ENCODE measurements at regions not wholly inside any gene's neighbourhood (a gene's known extent, or its start where the extent isn't known, plus 50 kb on each side); places are given as distances from the start of the nearest gene placed in this dataset.

- TF ChIP-seq CTCF (IDR thresholded peaks at IDR 0.05) (no peak), POLR2A (IDR thresholded peaks at IDR 0.05) (no peak)
Measured at GRCh38 chr10:36030516-36030915, 388.4 kb upstream of the FZD8 start.
